CD4-positive, alpha-beta T cell (primary cell): ENCODE measurements at regions not wholly inside any gene's neighbourhood (a gene's known extent, or its start where the extent isn't known, plus 50 kb on each side); places are given as distances from the start of the nearest gene placed in this dataset.
"Not testable (repeated sequence)": the region's sequence is repeated elsewhere in the genome, so short reads cannot be mapped to it uniquely, and the experiment has no call there.

Source experiments
- ATAC-seq: fragments of 200-7000 bp; cut with Tn5 transposase; one replicate; pipeline ENCODE4 v1.10.0; 2022; ENCODE audit warnings: mild to moderate bottlenecking; ENCODE audit not compliant: poor library complexity
- CTCF ChIA-PET: fragments of 350-600 bp; sonication (Branson Sonifier 250); formaldehyde crosslinking; loops from one replicate; lab custom pipeline; 2021; ENCODE audit warnings: antibody characterized with exemption, inconsistent platforms; lab: Charles Lee
- POLR2A ChIA-PET: fragments of 350-600 bp; sonication (Branson Sonifier 250); formaldehyde crosslinking; loops from one replicate; lab custom pipeline; 2021; ENCODE audit warnings: antibody characterized with exemption, inconsistent platforms; lab: Charles Lee
- DNase-seq, 14 experiments: peaks; one replicate each; pipeline ENCODE4 v3.0.0-alpha.2; 2013 to 2020; ENCODE audit warnings: mixed read lengths in 2 of 14
- H3K27ac ChIP-seq, 2 donors: one replicate each; pipeline versions ENCODE4 v1.5.1 to v1.7.0; 2013; ENCODE audit warnings: low read length in 2 of 2, low read depth in 1 of 2, mild to moderate bottlenecking in 1 of 2
- H3K27me3 ChIP-seq, 2 experiments: 1 replicate in 1 of 2; 2 replicates in 1 of 2; pipeline versions ENCODE4 v1.6.1 to v1.7.0; 2013; ENCODE audit warnings: low read length in 2 of 2, control low read depth in 1 of 2, mild to moderate bottlenecking in 1 of 2, moderate library complexity in 1 of 2; ENCODE audit not compliant: insufficient read depth in 2 of 2, control insufficient read depth in 1 of 2
- H3K36me3 ChIP-seq: one replicate; pipeline ENCODE4 v1.6.1; 2013; ENCODE audit warnings: low read length, control low read depth; ENCODE audit not compliant: insufficient read depth
- H3K4me1 ChIP-seq: one replicate; pipeline ENCODE4 v1.6.1; 2013; ENCODE audit warnings: low read length, control low read depth; ENCODE audit not compliant: insufficient read depth
- H3K4me3 ChIP-seq: one replicate; pipeline ENCODE4 v1.5.1; 2013; ENCODE audit warnings: mild to moderate bottlenecking, low read length, moderate library complexity
- H3K9me3 ChIP-seq, 2 experiments: 1 replicate in 1 of 2; 2 replicates in 1 of 2; pipeline versions ENCODE4 v1.6.1 to v1.7.0; 2013; ENCODE audit warnings: low read length in 2 of 2, mild to moderate bottlenecking in 2 of 2, control low read depth in 1 of 2, moderate library complexity in 1 of 2; ENCODE audit not compliant: control insufficient read depth in 1 of 2, insufficient read depth in 1 of 2
- H3K27ac Mint-ChIP-seq: one replicate; pipeline ENCODE4 v1.8.0; 2020; ENCODE audit warnings: mixed read lengths
- H3K27me3 Mint-ChIP-seq: one replicate; pipeline ENCODE4 v1.8.0; 2021; ENCODE audit warnings: mixed read lengths
- H3K36me3 Mint-ChIP-seq: one replicate; pipeline ENCODE4 v1.8.0; 2021; ENCODE audit warnings: low read depth, mixed read lengths
- H3K4me1 Mint-ChIP-seq: one replicate; pipeline ENCODE4 v1.8.0; 2021; ENCODE audit warnings: low read depth, mixed read lengths
- H3K4me3 Mint-ChIP-seq: one replicate; pipeline ENCODE4 v1.8.0; 2020; ENCODE audit warnings: mild to moderate bottlenecking, mixed read lengths
- H3K9me3 Mint-ChIP-seq: one replicate; pipeline ENCODE4 v1.8.0; 2020; ENCODE audit warnings: mixed read lengths
- intact Hi-C, 2 experiments: fragments of 100-400 bp; cut with DNase I in 1 of 2; cut with micrococcal nuclease in 1 of 2; formaldehyde crosslinking; loops; one replicate each; pipeline versions ENCODE4 v1.15.1 to v1.9.0; 2023 to 2025; cut with DNase I, micrococcal nuclease
- TF ChIP-seq, protein P1 (sequence below): fragments of 200-600 bp; IDR thresholded peaks from one replicate; pipeline ENCODE4 v1.8.0; 2022; ENCODE audit warnings: antibody characterized with exemption, mild to moderate bottlenecking

DNA sequence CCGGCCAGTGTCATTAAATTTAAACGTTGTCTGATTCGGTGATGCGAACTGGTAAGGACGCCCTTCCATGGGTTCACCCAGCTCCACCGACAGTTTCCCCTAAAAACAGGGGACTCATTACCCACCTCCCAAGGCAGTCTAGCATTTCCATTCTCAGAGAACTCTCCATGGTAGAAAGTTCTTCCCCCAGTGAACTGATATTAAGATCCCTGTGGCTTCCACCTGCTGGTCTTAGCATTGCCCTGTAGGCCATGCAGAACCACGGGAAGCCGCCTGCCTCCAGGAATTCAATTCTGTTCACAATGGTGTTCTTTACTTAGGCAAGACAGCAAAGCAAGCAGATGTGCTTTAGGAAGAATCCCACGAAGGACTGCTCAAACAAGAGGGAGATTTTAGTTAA, 128.9 kb upstream of the NANOS1 start:
- Histone ChIP-seq H3K9me3 (peaks cover 0 to 8% of the 10 kb centered on the region in 2 experiments), H3K4me3 (no peak overlapping the region), H3K27me3 (peaks cover 3% of the 10 kb centered on the region in 2 experiments), H3K4me1 (no peaks in the 10 kb centered on the region), H3K36me3 (no peaks in the 10 kb centered on the region), H3K27ac (no peak overlapping the region)
- H3K27ac Mint-ChIP-seq = no peak overlapping the region
- no peaks in the 10 kb centered on the region for H3K9me3 Mint-ChIP-seq
- intact Hi-C loops = no loop called here
- H3K27me3 Mint-ChIP-seq = peaks cover 38% of the 10 kb centered on the region
- H3K4me3 Mint-ChIP-seq = no peak overlapping the region
- POLR2A ChIA-PET = no interaction called here
- TF ChIP-seq, protein P1, sequence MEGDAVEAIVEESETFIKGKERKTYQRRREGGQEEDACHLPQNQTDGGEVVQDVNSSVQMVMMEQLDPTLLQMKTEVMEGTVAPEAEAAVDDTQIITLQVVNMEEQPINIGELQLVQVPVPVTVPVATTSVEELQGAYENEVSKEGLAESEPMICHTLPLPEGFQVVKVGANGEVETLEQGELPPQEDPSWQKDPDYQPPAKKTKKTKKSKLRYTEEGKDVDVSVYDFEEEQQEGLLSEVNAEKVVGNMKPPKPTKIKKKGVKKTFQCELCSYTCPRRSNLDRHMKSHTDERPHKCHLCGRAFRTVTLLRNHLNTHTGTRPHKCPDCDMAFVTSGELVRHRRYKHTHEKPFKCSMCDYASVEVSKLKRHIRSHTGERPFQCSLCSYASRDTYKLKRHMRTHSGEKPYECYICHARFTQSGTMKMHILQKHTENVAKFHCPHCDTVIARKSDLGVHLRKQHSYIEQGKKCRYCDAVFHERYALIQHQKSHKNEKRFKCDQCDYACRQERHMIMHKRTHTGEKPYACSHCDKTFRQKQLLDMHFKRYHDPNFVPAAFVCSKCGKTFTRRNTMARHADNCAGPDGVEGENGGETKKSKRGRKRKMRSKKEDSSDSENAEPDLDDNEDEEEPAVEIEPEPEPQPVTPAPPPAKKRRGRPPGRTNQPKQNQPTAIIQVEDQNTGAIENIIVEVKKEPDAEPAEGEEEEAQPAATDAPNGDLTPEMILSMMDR = no peak
- no peaks in the 10 kb centered on the region for H3K4me1 Mint-ChIP-seq
- DNase-seq = no peak
- CTCF ChIA-PET = no interaction called here
- no peak for ATAC-seq
- H3K36me3 Mint-ChIP-seq = no peaks in the 10 kb centered on the region

DNA sequence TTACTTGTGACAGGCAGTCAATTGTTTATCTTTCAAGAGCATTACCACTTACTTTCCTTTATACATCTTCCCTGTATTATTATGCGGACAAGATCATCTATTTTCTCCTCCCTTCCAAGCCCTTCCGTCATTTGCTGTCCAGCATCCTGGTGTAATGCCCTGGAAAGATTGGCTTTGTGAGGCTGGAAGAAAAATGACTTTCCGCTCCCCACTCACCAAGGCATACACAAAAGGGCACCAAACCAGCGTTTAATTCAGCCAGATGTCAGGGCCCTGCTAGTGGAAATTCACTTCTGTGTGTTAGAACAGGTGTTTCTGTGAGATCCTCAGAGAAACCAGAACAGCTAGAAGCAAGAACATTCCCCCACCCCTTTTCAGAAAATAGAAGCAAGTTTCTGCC, 128.1 kb upstream of the NANOS1 start:
- H3K4me3 ChIP-seq = no peak overlapping the region
- no peaks in the 10 kb centered on the region for H3K4me1 Mint-ChIP-seq
- H3K27ac Mint-ChIP-seq = no peak overlapping the region
- no peak overlapping the region for H3K4me3 Mint-ChIP-seq
- no peaks in the 10 kb centered on the region for H3K36me3 ChIP-seq
- ATAC-seq (no peak), DNase-seq (no peak)
- H3K27ac ChIP-seq = no peak overlapping the region
- no peaks in the 10 kb centered on the region for H3K4me1 ChIP-seq
- no peaks in the 10 kb centered on the region for H3K9me3 Mint-ChIP-seq
- intact Hi-C loops = no loop called here
- no peaks in the 10 kb centered on the region for H3K36me3 Mint-ChIP-seq
- POLR2A ChIA-PET = no interaction called here
- H3K9me3 ChIP-seq = peaks cover 0 to 8% of the 10 kb centered on the region in 2 experiments
- TF ChIP-seq, protein P1 = no peak
- H3K27me3 Mint-ChIP-seq = peaks cover 38% of the 10 kb centered on the region
- CTCF ChIA-PET = no interaction called here
- H3K27me3 ChIP-seq = peaks cover 3% of the 10 kb centered on the region in 2 experiments

DNA sequence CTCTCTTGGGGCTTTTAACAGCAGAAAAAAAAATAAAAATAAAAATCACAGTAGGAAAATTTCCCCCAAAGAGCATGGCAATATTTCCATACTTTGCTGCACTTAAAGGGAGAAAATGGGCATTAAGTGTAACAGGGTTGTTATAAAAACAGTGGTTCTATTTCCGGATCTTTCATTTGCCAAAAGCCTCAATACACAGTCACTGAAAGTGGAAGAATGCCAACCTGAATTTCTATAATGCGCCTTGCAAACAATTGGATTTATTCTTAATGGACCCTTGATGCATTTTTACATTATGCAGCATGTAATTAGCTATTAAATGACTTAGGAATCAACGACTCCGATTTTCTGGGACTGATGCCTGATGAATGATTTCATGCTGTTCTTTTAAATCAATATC, 127.6 kb upstream of the NANOS1 start:
- intact Hi-C loops = no loop called here
- POLR2A ChIA-PET = no interaction called here
- H3K27me3 Mint-ChIP-seq = peaks cover 38% of the 10 kb centered on the region
- DNase-seq (no peak), ATAC-seq (no peak)
- TF ChIP-seq, protein P1 = no peak
- Histone ChIP-seq H3K9me3 (peaks cover 0 to 8% of the 10 kb centered on the region in 2 experiments), H3K27me3 (peaks cover 3% of the 10 kb centered on the region in 2 experiments), H3K4me3 (no peak overlapping the region), H3K4me1 (no peaks in the 10 kb centered on the region), H3K36me3 (no peaks in the 10 kb centered on the region), H3K27ac (no peak overlapping the region)
- H3K4me1 Mint-ChIP-seq = no peaks in the 10 kb centered on the region
- CTCF ChIA-PET = no interaction called here
- no peaks in the 10 kb centered on the region for H3K36me3 Mint-ChIP-seq
- H3K4me3 Mint-ChIP-seq = no peak overlapping the region
- H3K9me3 Mint-ChIP-seq = no peaks in the 10 kb centered on the region
- H3K27ac Mint-ChIP-seq = no peak overlapping the region

DNA sequence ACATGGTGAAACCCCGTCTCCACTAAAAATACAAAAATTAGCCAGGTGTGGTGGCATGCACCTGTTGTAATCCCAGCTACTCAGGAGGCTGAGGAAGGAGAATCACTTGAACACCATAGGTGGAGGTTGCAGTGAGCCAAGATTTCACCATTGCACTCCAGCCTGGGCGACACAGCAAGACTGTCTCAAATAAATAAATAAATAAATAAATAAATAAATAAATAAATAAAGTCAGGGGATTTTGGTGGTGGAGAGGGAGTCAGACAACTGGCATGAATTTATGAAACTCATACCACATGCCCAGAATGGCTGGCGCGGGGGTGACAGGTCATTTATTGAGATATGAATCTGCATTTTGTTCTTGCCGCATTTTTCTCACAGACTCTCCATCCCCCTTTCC, 126.9 kb upstream of the NANOS1 start:
- H3K9me3 Mint-ChIP-seq, H3K36me3 ChIP-seq, H3K4me1 ChIP-seq, CTCF ChIA-PET, H3K4me3 Mint-ChIP-seq, H3K9me3 ChIP-seq, H3K36me3 Mint-ChIP-seq, H3K4me1 Mint-ChIP-seq, POLR2A ChIA-PET, ATAC-seq, H3K27ac ChIP-seq, DNase-seq, intact Hi-C loops, H3K27ac Mint-ChIP-seq, H3K4me3 ChIP-seq, H3K27me3 ChIP-seq: not testable (repeated sequence)
- peaks cover 38% of the 10 kb centered on the region for H3K27me3 Mint-ChIP-seq
